SH-SY5Y (cell line): ENCODE measurements at regions not wholly inside any gene's neighbourhood (a gene's known extent, or its start where the extent isn't known, plus 50 kb on each side); places are given as distances from the start of the nearest gene placed in this dataset.

Experiments used
- GATA2 ChIP-seq: IDR thresholded peaks from 2 replicates; pipeline ENCODE4 v1.6.1; 2011; ENCODE audit warnings: mild to moderate bottlenecking, low read depth, low read length
- GATA3 ChIP-seq: IDR thresholded peaks from 2 replicates; pipeline ENCODE4 v1.6.1; 2011; ENCODE audit warnings: low read depth, mild to moderate bottlenecking, low read length, moderate library complexity

DNA sequence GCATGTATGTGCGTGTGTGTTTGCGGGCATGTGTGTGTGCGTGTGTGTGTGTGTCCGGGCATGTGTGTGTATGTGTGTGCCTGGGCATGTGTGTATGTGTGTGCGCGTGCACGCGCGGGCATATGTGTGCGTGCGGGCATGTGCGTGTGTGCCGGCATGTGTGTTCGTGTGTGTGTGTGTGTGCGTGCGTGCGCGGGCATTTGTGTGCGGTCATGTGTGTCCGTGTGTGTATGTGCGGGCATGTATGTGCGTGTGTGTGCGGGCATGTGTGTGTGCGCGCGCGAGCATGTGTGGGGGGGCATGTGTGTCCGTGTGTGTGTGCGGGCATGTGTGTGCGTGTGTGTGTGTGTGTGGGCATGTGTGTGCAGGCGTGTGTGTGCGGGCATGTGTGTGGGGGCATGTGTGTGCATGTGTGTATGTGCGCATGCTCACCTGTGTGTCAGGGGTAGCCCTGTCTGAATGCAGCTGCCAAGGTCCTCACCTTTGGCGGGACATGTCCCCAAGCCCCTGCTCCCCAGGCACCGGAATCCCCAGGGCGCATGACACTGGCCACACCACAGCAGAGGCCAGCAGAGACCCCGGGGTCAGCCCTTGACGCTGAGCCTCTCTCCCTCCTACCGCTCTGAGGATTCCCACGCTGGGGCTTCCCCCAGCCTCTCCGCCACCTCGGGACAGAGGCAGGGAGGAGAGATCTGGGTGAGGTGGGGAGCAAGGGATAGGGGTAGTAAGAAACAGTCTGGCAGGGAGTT is 109.5 kb upstream of the NCOR2 start:
- TF ChIP-seq GATA2 (no peak), GATA3 (no peak)
